ENCODE measurements at regions not wholly inside any gene's neighbourhood (a gene's known extent, or its start where the extent isn't known, plus 50 kb on each side); places are given as distances from the start of the nearest gene placed in this dataset.

GRCh38 chr7:89775459-89775858, 378.8 kb upstream of the STEAP1 start:
- TF ChIP-seq CTCF (conservative IDR thresholded peaks at IDR 0.05; ENCODE audit: low read depth, low read length) = no peak
- DNase-seq (ENCODE audit: low read depth) = no peak

GRCh38 chr7:89776980-89777379, 377.3 kb upstream of the STEAP1 start:
- no peak for DNase-seq (ENCODE audit: low read depth)
- no peak for TF ChIP-seq CTCF (conservative IDR thresholded peaks at IDR 0.05; ENCODE audit: low read depth, low read length)
- H3K4me3 ChIP-seq (ENCODE audit: low read depth, low read length) = no peak overlapping the region

More at GRCh38 chr7:89775459-89775858, 378.8 kb upstream of the STEAP1 start:
- H3K4me3 ChIP-seq (ENCODE audit: low read depth, low read length) = no peak overlapping the region

GRCh38 chr7:89777499-89777898, 376.8 kb upstream of the STEAP1 start:
- TF ChIP-seq CTCF (conservative IDR thresholded peaks at IDR 0.05; ENCODE audit: low read depth, low read length) = no peak
- DNase-seq (ENCODE audit: low read depth) = no peak
- H3K4me3 ChIP-seq (ENCODE audit: low read depth, low read length) = no peak overlapping the region

GRCh38 chr7:89780291-89780690, 374.0 kb upstream of the STEAP1 start:
- no peak overlapping the region for H3K4me3 ChIP-seq (ENCODE audit: low read depth, low read length)
- no peak for DNase-seq (ENCODE audit: low read depth)
- no peak for TF ChIP-seq CTCF (conservative IDR thresholded peaks at IDR 0.05; ENCODE audit: low read depth, low read length)

- no peak for TF ChIP-seq CTCF (conservative IDR thresholded peaks at IDR 0.05; ENCODE audit: low read depth, low read length)
- no peak overlapping the region for H3K4me3 ChIP-seq (ENCODE audit: low read depth, low read length)
- DNase-seq (ENCODE audit: low read depth) = no peak
Observed at GRCh38 chr7:89796481-89796880, 357.8 kb upstream of the STEAP1 start.

GRCh38 chr7:89797965-89798598, 356.2 kb upstream of the STEAP1 start:
- no peak for TF ChIP-seq CTCF (conservative IDR thresholded peaks at IDR 0.05; ENCODE audit: low read depth, low read length)

GRCh38 chr7:89798599-89798996, 355.7 kb upstream of the STEAP1 start:
- no peak overlapping the region for H3K4me3 ChIP-seq (ENCODE audit: low read depth, low read length)
- DNase-seq (ENCODE audit: low read depth) = no peak

More at GRCh38 chr7:89797965-89798598, 356.2 kb upstream of the STEAP1 start:
- DNase-seq (ENCODE audit: low read depth) = no peak
- no peak overlapping the region for H3K4me3 ChIP-seq (ENCODE audit: low read depth, low read length)

More at GRCh38 chr7:89798599-89798996, 355.7 kb upstream of the STEAP1 start:
- no peak for TF ChIP-seq CTCF (conservative IDR thresholded peaks at IDR 0.05; ENCODE audit: low read depth, low read length)
